MV-4-11 (cell line): ENCODE measurements at regions not wholly inside any gene's neighbourhood (a gene's known extent, or its start where the extent isn't known, plus 50 kb on each side); places are given as distances from the start of the nearest gene placed in this dataset.
"Not testable (repeated sequence)": the region's sequence is repeated elsewhere in the genome, so short reads cannot be mapped to it uniquely, and the experiment has no call there.

Experiments
- DNase-seq: peaks from one replicate; lab custom pipeline; 2025; lab: John Stamatoyannopoulos, UW

DNA sequence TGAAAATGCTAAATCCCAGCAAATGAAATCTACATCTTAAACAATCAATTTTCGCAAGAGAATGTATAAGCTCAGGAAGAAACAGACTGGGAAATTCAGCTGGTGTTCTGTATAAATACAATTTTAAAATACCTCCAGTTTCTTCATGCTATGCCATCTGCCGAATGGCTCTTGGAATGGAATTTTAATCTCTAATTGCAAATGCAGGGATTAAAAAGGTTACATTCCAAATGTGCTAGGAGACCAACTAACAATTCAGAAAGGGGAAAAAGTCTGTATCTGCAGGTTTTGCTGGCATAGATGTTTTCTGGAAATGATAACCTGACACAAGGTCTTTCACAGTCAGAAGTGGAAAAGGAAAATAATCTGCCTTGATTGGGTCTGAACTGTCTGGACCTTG is 379.7 kb downstream of the MAT2B start:
- DNase-seq, result no peak

- no peak for DNase-seq
Observed at GRCh38 chr5:163887854-163888253, 382.4 kb downstream of the MAT2B start.

DNA sequence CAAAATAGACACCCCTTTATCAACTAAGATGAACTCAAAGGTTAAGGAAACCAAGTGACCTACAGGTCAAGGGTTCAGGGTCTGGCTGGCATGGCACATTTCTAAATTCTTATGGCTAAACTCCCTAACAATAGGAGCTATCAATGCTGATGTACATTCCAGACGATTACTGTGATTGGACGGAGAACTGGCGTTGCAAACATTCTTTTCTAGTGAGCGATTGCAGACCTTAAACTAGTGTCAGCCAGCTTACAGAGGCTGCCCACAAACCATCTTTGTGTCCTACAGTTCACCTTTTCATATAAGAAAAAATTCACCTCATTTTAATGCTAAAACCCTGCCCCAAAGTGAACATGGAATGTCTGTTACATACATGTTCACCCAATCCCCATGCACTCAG is 382.9 kb downstream of the MAT2B start:
- DNase-seq, result no peak

DNA sequence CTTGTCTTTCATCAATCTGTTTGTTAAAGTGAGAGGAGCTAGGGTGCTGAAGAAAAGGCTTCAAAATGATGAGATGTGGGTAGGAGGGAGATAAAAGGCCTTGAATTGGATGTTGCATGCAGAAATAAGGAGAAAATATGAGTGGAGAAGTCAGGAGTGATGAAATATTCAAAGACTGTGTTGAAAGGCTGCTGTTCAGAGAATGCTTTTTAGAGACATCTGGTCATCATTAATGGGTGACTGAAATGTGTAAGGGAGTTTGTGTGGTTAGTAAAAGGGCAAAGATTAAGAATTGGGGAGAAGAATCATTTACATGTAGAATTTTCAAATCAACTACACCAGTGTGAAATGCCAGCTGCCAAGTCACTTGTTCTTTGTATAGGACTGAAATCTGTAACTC is 383.9 kb downstream of the MAT2B start:
- DNase-seq, result peak; percentile 65

- DNase-seq, result no peak
Observed at GRCh38 chr5:163890261-163890660, 384.8 kb downstream of the MAT2B start.

DNA sequence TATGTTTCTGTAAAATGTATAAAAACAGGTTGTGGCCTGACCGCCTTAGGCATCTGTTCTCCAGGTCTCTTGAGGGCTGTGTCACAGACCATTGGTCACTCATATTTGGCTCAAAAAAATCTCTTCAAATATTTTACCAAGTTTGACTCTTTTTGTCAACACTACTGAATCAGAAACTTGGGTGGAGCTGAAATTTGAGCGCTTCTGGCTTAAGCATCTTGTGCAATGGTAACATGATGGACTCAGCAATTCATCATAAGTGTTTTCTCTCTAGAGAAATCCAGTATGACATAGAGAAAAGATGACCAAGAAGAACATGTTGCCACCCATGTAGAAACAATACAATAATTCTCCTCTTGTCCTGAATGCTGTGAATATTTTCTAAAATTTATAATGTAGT is 387.9 kb downstream of the MAT2B start:
- peak; percentile 12 for DNase-seq

DNA sequence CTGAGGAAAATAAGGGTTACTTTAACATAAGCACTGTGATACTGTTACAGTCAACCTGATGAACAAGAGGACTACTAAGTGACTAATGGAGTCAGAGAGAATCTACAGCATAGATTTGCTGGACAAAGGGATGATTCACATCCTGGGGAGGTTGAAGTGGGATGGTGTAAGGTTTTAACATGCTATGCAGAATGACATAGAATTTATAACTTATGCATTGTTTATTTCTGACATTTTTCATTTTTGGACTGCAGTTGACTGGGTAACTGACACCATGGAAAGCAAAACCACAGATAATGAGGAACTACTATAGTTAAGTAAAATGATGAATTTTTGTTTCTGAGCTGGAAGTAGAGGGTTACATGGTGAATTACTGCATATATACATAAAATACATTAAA is 389.2 kb downstream of the MAT2B start:
- peak; percentile 86 for DNase-seq

DNA sequence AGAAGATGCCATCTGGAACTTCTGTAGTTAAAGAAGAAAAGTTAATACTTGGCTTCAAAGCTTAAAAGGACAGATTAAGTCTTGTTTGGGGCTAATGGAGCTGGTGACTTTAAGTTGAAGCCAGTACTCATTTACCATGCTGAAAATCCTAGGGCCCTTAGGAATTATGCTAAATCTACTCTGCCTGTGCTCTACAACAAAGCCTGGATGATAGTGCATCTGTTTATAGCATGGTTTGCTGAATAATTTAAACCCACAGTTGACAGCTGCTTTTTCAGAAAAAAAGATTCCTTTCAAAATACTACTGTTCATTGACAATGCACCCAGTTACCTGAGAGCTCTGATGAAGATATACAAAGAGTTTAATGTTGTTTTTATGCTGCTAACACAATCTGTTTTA is 393.5 kb downstream of the MAT2B start:
- no peak for DNase-seq

- DNase-seq, result not testable (repeated sequence)
Observed at GRCh38 chr5:163907783-163908182, 402.4 kb downstream of the MAT2B start.

GRCh38 chr5:163908253-163908652 is 402.8 kb downstream of the MAT2B start:
- peak; percentile 27 for DNase-seq

DNA sequence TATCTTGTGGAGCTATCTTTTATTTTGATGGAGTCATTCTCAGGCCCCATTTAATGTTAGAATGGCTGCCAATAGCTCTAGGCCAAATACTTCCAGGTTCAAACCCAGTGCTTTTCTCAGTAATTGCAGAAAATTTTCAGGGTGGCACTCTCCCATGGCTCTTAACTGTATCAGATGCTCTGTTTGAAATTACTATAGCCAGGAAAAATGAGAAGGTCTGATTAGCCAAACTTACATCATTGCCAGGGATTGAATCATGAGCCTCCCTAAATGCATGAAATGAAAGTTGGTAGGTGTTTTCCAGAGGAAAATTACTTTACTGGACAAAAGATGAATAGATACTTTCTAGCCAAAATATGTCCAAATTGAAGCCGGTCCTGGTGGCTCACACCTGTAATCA is 404.8 kb downstream of the MAT2B start:
- DNase-seq, result no peak

GRCh38 chr5:163912046-163912445 is 406.6 kb downstream of the MAT2B start:
- DNase-seq, result no peak

DNA sequence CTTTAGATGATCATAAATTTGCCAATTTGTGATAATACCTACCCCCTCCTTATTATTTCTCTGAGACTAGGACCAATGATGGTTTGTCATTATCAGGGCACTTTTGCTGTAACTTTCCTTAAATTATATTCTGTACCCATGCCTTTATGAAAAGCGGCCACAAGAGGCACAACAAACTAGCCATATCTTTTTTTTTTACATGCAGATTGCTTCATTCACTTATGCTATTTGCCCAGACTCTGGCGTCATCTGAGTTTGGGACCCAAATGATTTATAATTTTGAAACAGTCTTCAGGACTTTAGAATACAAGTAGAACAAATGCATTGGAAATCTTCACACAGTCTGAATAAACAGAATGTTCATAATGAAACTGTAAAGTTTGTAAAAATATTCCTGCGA is 408.1 kb downstream of the MAT2B start:
- peak; percentile 70 for DNase-seq

DNA sequence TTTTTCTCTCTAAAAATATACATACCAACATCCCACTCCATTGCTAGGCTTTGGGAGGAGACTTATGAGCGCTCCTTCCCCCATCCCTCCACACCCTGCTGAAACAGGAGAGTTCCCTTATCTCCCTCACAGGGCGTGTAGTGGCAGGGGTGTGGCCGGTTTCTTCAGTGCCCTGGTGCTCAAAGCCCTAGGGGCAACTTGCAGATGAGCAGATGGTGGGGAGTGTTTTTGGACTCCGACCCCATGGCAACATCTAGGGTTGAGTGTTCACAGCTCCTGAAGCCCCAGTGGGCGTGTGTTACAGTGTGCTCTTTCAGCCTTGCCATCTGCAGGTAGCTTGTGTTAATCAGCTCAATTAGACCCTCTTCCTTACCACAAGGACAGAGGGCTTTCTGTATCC is 409.5 kb downstream of the MAT2B start:
- peak; percentile 57 for DNase-seq

DNA sequence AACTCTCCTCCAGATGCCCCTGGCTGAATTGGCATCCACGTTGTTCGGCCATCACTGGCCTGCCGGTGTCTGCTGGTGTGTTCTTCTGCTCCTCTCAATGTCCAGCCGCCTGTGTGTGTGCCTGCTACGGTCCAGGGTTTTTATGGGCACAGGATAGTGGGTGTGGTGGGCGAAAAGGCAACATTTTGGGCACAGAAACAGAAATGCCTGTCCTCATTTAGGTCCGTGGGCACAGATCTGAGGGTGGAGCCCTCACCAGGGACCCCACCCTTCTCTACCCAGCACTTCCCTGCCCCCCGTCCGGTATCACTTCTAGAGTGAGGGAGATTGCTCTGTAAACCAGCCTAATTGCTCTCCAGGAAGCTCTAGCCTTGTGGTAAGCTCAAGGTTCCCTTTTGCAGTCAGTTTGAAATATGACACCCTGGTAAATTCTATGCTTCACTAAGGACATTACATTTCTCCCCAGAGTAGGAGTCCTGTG is 410.1 kb downstream of the MAT2B start:
- peak; percentile 90 for DNase-seq

DNA sequence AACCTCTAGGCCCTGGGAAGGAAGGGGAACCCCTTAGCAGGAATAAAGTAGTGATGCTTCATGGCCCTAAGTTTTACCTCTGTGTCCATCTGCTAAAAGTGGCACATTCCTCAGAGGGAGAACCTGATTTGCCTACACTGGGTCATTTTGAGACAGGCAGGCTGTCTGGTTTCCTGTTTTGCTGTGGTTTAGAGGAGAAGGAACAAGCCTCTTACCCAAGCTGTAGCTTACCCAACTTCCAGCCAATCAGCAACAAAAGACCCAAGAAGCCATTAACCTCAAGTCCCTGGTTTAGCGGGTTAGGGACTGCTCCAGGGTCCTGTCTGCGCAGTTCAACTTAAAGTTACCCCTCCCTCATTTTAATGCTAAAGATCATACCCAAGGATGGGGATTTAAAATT is 411.0 kb downstream of the MAT2B start:
- DNase-seq, result peak; percentile 98

DNA sequence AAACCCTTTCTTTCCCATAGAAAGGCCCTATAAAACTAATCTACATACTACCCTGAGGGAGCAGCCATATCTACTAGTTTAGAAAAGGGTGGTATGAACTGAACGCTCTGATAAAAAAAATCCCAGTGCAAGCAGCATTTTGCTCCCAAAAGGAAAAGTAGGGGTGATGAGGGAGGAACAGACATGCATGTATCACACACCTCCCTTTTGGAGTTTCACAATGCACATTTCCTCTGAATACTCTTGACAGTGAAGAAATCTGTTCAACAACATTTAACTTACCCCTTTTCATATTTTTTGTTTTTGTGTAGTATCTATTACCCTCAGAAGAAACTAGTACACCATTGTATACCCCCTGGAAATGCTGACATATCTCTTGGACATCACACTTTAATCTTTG is 411.4 kb downstream of the MAT2B start:
- peak; percentile 70 for DNase-seq

DNA sequence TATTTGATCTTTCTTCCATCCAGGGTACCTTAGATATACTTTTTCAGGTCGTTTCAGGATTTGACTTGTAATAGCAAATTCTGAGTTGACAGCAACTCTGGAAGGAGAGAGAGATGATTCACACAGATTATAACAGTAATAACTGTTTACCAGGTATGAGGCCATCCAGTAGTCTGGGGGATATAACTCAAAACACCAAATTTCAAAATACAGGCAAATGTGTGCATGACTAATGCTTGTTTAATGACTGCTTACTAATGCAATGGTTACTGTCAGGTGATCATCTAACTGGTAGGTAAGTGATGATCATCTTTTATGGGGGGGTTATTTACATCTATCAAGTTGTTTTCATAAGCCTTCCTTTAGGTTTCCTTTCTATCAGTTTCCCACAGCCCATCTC is 412.3 kb downstream of the MAT2B start:
- no peak for DNase-seq

GRCh38 chr5:163934990-163935389 is 429.6 kb downstream of the MAT2B start:
- not testable (repeated sequence) for DNase-seq

DNA sequence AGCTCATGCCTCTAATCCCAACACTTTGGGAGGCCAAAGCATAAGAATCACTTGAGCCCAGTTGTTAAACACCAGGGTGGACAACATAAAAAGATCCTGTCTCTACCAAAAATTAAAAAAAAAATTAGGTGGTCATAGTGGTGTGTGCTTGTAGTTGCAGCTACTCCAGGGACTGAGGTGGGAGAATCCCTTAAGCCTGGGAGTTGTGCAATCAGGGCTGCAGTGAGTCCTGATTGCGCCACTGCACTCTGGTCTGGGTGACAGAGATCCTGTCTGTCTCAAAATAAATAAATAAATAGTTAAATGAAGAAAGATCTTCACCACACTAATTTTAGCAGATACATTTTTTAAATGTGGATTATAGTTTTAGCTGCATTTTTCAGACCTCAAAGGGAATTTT is 433.2 kb downstream of the MAT2B start:
- DNase-seq, result peak; percentile 81

DNA sequence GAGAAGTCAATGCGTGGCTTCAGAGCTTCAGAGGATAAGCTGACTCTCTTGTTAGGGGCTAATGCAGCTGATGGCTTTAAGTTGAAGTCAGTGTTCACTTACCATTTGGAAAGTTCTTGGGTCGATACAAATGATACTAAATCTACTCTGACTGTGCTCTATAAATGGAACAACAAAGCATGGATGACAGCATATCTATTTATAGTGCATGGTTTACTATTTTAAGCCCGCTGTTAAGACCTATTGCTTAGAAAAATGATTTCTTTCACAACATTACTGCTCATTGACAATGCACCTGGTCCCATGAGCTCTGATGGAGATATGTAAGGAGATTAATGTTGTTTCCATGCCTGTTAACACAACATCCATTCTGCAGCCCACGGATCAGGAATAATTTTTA is 435.7 kb downstream of the MAT2B start:
- peak; percentile 54 for DNase-seq

GRCh38 chr5:163943546-163943945 is 438.1 kb downstream of the MAT2B start:
- peak; percentile 66 for DNase-seq

- no peak for DNase-seq
Observed at GRCh38 chr5:163944738-163945137, 439.3 kb downstream of the MAT2B start.

DNA sequence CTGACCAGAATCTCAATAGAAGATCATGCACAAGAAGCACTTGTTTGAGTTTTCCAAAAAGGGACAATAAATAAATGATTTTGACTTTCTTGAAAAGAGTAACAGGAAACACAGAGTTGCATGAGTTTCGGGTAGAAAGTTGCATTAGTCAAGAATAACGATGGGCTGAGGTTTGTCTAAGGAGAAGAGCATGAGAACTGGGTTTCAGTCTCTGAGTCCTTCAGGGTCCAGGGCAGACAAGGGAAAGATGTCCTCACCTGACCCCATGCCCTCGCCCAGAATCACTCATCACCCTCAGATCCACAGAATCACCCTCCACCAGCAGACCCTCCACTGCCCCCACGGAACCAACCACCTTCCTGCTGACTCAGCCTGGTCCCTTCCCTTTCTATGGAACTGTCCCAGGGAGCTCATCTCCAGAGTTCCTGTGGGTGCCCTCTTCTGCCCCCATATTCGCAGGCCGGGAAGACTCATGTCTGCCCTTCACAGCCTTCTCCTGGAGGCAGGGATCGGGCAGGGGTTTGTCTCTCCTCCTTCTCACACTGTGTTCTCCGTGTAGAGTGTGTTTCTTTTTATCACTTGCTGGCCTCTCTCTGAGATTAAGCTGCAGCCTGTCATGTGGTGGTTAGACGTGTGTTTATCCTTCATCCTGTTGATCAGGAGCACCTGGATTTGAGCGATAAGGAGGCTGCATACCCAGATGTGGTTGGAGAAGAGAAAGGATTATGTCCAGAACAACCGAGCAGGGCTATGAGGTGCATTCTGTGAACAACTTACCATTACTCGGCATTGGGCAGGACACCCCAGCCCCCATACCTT is 442.6 kb downstream of the MAT2B start:
- peak; percentile 35 for DNase-seq
